GM23338 (cell line): ENCODE measurements at regions not wholly inside any gene's neighbourhood (a gene's known extent, or its start where the extent isn't known, plus 50 kb on each side); places are given as distances from the start of the nearest gene placed in this dataset.

Experiments used
- ATAC-seq: fragments of 200-7000 bp; cut with Tn5 transposase; 3 replicates; pipeline ENCODE4 v1.9.1; 2020
- DNase-seq: peaks from one replicate; pipeline ENCODE4 v3.0.0-alpha.2; 2015; ENCODE audit warnings: low spot score
- H2AFZ ChIP-seq: fragments of 200-600 bp; sonication (generic); 2 replicates; pipeline ENCODE4 v1.8.0; 2016; ENCODE audit warnings: antibody characterized with exemption, mild to moderate bottlenecking, moderate library complexity
- H3F3A ChIP-seq: fragments of 200-600 bp; sonication (generic); replicated peaks from 2 replicates; pipeline ENCODE4 v1.8.0; 2017; ENCODE audit warnings: antibody characterized with exemption, mixed run types, low read depth
- H3K27ac ChIP-seq: fragments of 200-600 bp; sonication (generic); 2 replicates; pipeline ENCODE4 v1.6.1; 2016; ENCODE audit warnings: low read depth
- H3K27me3 ChIP-seq: fragments of 200-600 bp; sonication (generic); 2 replicates; pipeline ENCODE4 v1.8.0; 2016; ENCODE audit warnings: mild to moderate bottlenecking, mixed run types, moderate library complexity; ENCODE audit not compliant: insufficient read depth
- H3K36me3 ChIP-seq: fragments of 200-600 bp; sonication (generic); 2 replicates; pipeline ENCODE4 v1.8.0; 2016; ENCODE audit warnings: mild to moderate bottlenecking; ENCODE audit not compliant: insufficient read depth
- H3K4me1 ChIP-seq: fragments of 200-600 bp; sonication (generic); 2 replicates; pipeline ENCODE4 v1.8.0; 2016; ENCODE audit warnings: mild to moderate bottlenecking, moderate library complexity; ENCODE audit not compliant: insufficient read depth
- H3K4me2 ChIP-seq: fragments of 200-600 bp; sonication (generic); 2 replicates; pipeline ENCODE4 v1.7.1; 2017; ENCODE audit warnings: mixed run types
- H3K4me3 ChIP-seq: fragments of 200-600 bp; sonication (generic); 2 replicates; pipeline ENCODE4 v1.6.1; 2016; ENCODE audit warnings: mixed run types
- H3K79me2 ChIP-seq: fragments of 200-600 bp; sonication (generic); replicated peaks from 2 replicates; pipeline ENCODE4 v1.8.0; 2017; ENCODE audit warnings: mild to moderate bottlenecking; ENCODE audit not compliant: insufficient read depth
- H3K9me2 ChIP-seq: fragments of 200-600 bp; sonication (generic); 2 replicates; pipeline ENCODE4 v1.8.0; 2017; ENCODE audit not compliant: insufficient read depth
- H4K20me1 ChIP-seq: fragments of 200-600 bp; sonication (generic); replicated peaks from 2 replicates; pipeline ENCODE4 v1.8.0; 2017; ENCODE audit warnings: mild to moderate bottlenecking; ENCODE audit not compliant: insufficient read depth
- H3K27ac Mint-ChIP-seq: 2 replicates; pipeline ENCODE4 v1.8.0; 2020; ENCODE audit warnings: inconsistent platforms, mild to moderate bottlenecking, moderate library complexity, mixed read lengths
- H3K27me3 Mint-ChIP-seq: 3 replicates; pipeline ENCODE4 v1.8.0; 2022; ENCODE audit warnings: low read depth, mild to moderate bottlenecking, moderate library complexity, mixed read lengths, inconsistent platforms; ENCODE audit not compliant: insufficient read depth, poor library complexity
- H3K36me3 Mint-ChIP-seq: 3 replicates; pipeline ENCODE4 v1.8.0; 2021; ENCODE audit warnings: low read depth, mild to moderate bottlenecking, inconsistent platforms, moderate library complexity, mixed read lengths
- H3K4me1 Mint-ChIP-seq: 3 replicates; pipeline ENCODE4 v1.8.0; 2020; ENCODE audit warnings: mild to moderate bottlenecking, inconsistent platforms, mixed read lengths
- H3K4me3 Mint-ChIP-seq: 3 replicates; pipeline ENCODE4 v1.8.0; 2021; ENCODE audit warnings: moderate library complexity, mild to moderate bottlenecking, inconsistent platforms, mixed read lengths
- H3K9me3 Mint-ChIP-seq: 3 replicates; pipeline ENCODE4 v1.8.0; 2020; ENCODE audit warnings: moderate library complexity, mild to moderate bottlenecking, inconsistent platforms, mixed read lengths
- CREB1 ChIP-seq: fragments of 250-450 bp; sonication (Bioruptor Pico); IDR thresholded peaks from 2 replicates; pipeline ENCODE4 v1.5.0; 2020; ENCODE audit warnings: low read depth, mild to moderate bottlenecking, moderate library complexity
- CTCF ChIP-seq, 2 experiments: fragments of 200-600 bp in 1 of 2; sonication (generic) in 1 of 2; conservative IDR thresholded peaks; 2 replicates each; pipeline versions ENCODE4 v1.5.1 to v1.6.1; 2016 to 2017; ENCODE audit warnings: antibody characterized with exemption in 2 of 2, low read depth in 2 of 2, mild to moderate bottlenecking in 2 of 2, moderate library complexity in 1 of 2
- ETS1 ChIP-seq: IDR thresholded peaks from 2 replicates; pipeline ENCODE4 v1.6.1; 2016; ENCODE audit warnings: antibody characterized with exemption
- EZH2 ChIP-seq: fragments of 200-600 bp; sonication (generic); IDR thresholded peaks from one replicate; pipeline ENCODE4 v1.8.0; 2017; ENCODE audit warnings: antibody characterized with exemption, mild to moderate bottlenecking, low read depth; ENCODE audit not compliant: unreplicated experiment
- EZH2phosphoT487 ChIP-seq: fragments of 200-600 bp; sonication (generic); IDR thresholded peaks from one replicate; pipeline ENCODE4 v1.8.1; 2018; ENCODE audit warnings: antibody characterized with exemption; ENCODE audit not compliant: unreplicated experiment
- JUNB ChIP-seq: IDR thresholded peaks from one replicate; pipeline ENCODE4 v1.6.1; 2016; ENCODE audit warnings: antibody characterized with exemption; ENCODE audit not compliant: unreplicated experiment
- NANOG ChIP-seq: IDR thresholded peaks from 2 replicates; pipeline ENCODE4 v1.6.1; 2016; ENCODE audit warnings: antibody characterized with exemption, borderline replicate concordance
- POLR2AphosphoS5 ChIP-seq: IDR thresholded peaks from 2 replicates; pipeline ENCODE4 v1.6.1; 2016; ENCODE audit warnings: antibody characterized with exemption, low read depth
- REST ChIP-seq: IDR thresholded peaks from one replicate; pipeline ENCODE4 v1.6.1; 2018; ENCODE audit warnings: antibody characterized with exemption; ENCODE audit not compliant: unreplicated experiment
- STAT1 ChIP-seq: IDR thresholded peaks from one replicate; pipeline ENCODE4 v1.6.1; 2016; ENCODE audit warnings: antibody characterized with exemption; ENCODE audit not compliant: unreplicated experiment
- ZNF114 ChIP-seq: fragments of 250-450 bp; sonication (Bioruptor Pico); IDR thresholded peaks from 2 replicates; pipeline ENCODE4 v1.5.0; 2020; ENCODE audit warnings: mild to moderate bottlenecking, moderate library complexity
- ZNF331 ChIP-seq: fragments of 250-450 bp; sonication (Bioruptor Pico); IDR thresholded peaks from 2 replicates; pipeline ENCODE4 v1.5.0; 2020; ENCODE audit warnings: low read depth, mild to moderate bottlenecking, moderate library complexity
- ZNF462 ChIP-seq: fragments of 250-450 bp; sonication (Bioruptor Pico); IDR thresholded peaks from 2 replicates; pipeline ENCODE4 v1.5.0; 2020; ENCODE audit warnings: mild to moderate bottlenecking, moderate library complexity

- no peak overlapping the region for H3K4me3 Mint-ChIP-seq
- H3K27ac ChIP-seq: no peak overlapping the region
- H3K27ac Mint-ChIP-seq: no peak overlapping the region
- no peak overlapping the region for H2AFZ ChIP-seq
- H3K4me1 Mint-ChIP-seq: peaks cover 51% of the 10 kb centered on the region
- H4K20me1 ChIP-seq: no peaks in the 10 kb centered on the region
- peaks cover 24% of the 10 kb centered on the region for H3K4me1 ChIP-seq
- H3K9me3 Mint-ChIP-seq: no peaks in the 10 kb centered on the region; the same call in 2 of the 3 replicates
- ATAC-seq (no peak), DNase-seq (no peak)
- H3K36me3 Mint-ChIP-seq: peaks cover 4% of the 10 kb centered on the region; the same call in 1 of the 3 replicates
- H3K4me2 ChIP-seq: no peak overlapping the region
- H3K27me3 Mint-ChIP-seq: peaks cover 9% of the 10 kb centered on the region
- no peaks in the 10 kb centered on the region for H3K27me3 ChIP-seq
- no peaks in the 10 kb centered on the region for H3K79me2 ChIP-seq
- H3F3A ChIP-seq: no peaks in the 10 kb centered on the region
- no peaks in the 10 kb centered on the region for H3K36me3 ChIP-seq
- H3K4me3 ChIP-seq: no peak overlapping the region
- H3K9me2 ChIP-seq: no peaks in the 10 kb centered on the region
- TF ChIP-seq ETS1 (no peak), NANOG (no peak), ZNF462 (CRISPR knock-in tag) (no peak), ZNF331 (CRISPR knock-in tag) (no peak), EZH2 (no peak), POLR2AphosphoS5 (no peak), ZNF114 (CRISPR knock-in tag) (no peak), STAT1 (no peak), JUNB (no peak), CTCF (conservative IDR thresholded peaks at IDR 0.05; ENCODE audit: low read depth in 2 of 2) (no peak), CREB1 (CRISPR knock-in tag) (no peak), EZH2phosphoT487 (no peak), REST (no peak)
Observed at GRCh38 chr19:28444362-28444761, 768.6 kb downstream of the UQCRFS1 start.
